SJSA1 (cell line): ENCODE measurements at regions not wholly inside any gene's neighbourhood (a gene's known extent, or its start where the extent isn't known, plus 50 kb on each side); places are given as distances from the start of the nearest gene placed in this dataset.

ENCODE experiments used
- DNase-seq, 2 experiments: peaks; one replicate each; pipeline ENCODE4 v3.0.0-alpha.2; 2015 to 2020; ENCODE audit warnings: low spot score in 2 of 2, low read depth in 1 of 2
- H3K27ac ChIP-seq: fragments of 250-450 bp; sonication (Bioruptor Pico); 2 replicates; pipeline ENCODE4 v1.5.1; 2020; ENCODE audit warnings: mild to moderate bottlenecking, moderate library complexity
- H3K27me3 ChIP-seq: fragments of 250-450 bp; sonication (Bioruptor Pico); replicated peaks from 2 replicates; pipeline ENCODE4 v1.5.1; 2020; ENCODE audit warnings: mild to moderate bottlenecking, moderate library complexity
- H3K36me3 ChIP-seq: fragments of 250-450 bp; sonication (Bioruptor Pico); 2 replicates; pipeline ENCODE4 v1.5.1; 2020; ENCODE audit warnings: mild to moderate bottlenecking
- H3K4me1 ChIP-seq: fragments of 250-450 bp; sonication (Bioruptor Pico); replicated peaks from 2 replicates; pipeline ENCODE4 v1.6.1; 2021; ENCODE audit warnings: mild to moderate bottlenecking
- H3K4me3 ChIP-seq: fragments of 250-450 bp; sonication (Bioruptor Pico); 2 replicates; pipeline ENCODE4 v1.5.1; 2020; ENCODE audit warnings: mild to moderate bottlenecking
- H3K9me3 ChIP-seq: fragments of 250-450 bp; sonication (Bioruptor Pico); replicated peaks from 2 replicates; pipeline ENCODE4 v1.5.1; 2020; ENCODE audit warnings: mild to moderate bottlenecking

DNA sequence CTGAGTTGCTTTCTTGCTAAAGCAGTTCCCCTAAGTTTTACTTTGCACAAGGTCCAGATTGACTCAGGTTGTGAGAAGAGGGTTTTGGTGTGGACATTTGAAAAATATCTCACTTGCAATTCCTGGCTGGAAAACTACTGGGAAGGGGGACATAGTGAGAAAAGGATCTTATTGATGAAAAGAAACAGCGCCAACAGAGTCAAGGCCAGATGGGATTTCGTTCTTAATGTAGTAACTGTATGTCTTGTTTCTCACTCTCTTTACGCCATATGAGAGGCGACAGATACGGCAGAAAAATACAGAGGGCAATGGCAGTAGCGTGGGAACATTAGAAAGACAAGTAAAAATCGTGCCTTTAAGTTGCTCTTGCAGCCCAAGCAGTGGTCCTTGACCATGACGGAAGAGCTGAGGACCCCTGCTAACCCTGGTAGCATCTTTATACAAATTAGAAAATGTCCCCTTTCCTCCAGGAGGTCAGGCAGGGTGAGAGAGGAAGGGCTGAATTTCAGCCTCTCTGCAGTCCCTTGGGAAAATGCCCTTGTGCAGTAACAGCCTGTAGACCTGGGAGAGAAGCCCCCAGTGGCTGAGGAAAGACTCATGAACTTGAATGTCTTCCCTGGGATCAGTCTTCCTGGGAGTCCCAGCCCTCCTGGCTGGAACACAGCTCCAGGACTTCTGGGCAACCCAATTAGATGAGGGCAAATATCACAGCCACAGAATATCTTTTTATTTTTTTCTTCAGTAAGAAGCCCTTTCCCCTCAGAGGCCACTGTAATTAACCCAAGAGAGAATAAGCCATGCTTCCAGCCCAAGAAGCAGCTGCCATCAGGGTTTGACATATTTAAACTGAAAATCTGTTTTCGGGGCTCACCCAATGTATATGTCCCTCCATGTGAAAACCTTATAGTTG, 113.4 kb downstream of the CD47 start:
- Histone ChIP-seq H3K36me3 (no peaks in the 10 kb centered on the region), H3K9me3 (no peaks in the 10 kb centered on the region), H3K27me3 (no peaks in the 10 kb centered on the region), H3K4me3 (no peak overlapping the region), H3K4me1 (no peaks in the 10 kb centered on the region), H3K27ac (no peak overlapping the region)
- DNase-seq: no peak

DNA sequence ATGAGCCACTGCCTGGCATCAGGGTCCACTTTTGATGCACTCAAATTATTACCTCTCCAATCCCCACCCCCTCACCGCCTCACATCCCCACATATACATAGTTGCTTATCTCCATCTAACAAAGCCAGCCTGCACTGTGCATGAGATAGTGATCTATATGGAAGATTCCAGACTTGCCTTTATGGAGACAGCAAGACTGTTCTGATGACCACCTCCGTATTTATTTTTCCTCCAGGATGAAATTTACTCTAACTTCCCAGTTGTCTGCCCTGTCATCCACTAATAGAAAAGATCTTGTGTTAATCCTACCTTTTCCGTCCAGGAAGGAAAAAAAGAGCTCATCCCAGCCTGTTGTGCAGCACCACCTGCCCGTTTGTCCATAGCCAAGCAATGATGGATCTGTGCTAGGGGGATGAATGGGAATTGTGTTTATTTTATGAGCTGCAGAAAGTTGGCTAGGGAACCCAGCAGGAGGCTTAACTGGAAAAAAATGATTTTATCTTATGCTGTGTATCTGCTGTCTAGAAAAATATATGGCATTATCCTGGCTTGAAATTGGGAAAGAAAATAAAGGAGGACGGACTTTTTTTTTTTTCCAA, 114.5 kb downstream of the CD47 start:
- Histone ChIP-seq H3K4me3 (no peak overlapping the region), H3K27me3 (no peaks in the 10 kb centered on the region), H3K27ac (no peak overlapping the region), H3K36me3 (no peaks in the 10 kb centered on the region), H3K9me3 (no peaks in the 10 kb centered on the region), H3K4me1 (no peaks in the 10 kb centered on the region)
- DNase-seq: no peak

DNA sequence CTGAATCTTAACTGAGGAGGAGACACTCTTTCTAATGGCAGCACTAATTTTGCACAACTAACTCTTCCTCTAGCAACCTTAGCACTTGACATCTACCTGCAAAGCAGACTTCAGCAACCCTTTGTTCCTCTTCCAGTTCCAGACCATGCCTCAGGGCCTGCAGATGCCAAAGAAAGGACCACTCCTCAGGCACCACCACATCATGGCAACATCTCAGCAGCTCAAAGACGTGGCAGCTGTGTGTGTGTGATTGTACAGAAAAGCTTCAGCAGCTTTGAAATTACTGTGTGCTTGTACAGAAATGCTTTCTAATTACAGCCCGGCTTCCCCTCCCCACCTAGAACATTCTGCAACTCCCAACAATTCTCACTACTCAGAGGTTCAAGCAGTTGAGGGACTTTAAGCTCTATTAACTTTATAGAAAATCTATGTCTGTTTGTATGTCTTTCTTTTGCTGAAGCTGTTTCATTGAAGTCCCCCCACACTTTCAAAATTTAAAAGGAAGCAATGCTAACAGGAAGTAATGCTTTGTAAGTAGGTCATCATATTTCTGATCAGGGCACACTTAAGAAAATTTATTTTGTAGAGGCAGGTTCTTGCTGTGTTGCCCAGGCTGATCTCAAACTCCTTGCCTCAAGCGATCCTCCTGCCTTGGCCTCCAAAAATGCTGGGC, 115.2 kb downstream of the CD47 start:
- H3K36me3 ChIP-seq: no peaks in the 10 kb centered on the region
- DNase-seq: no peak
- no peaks in the 10 kb centered on the region for H3K27me3 ChIP-seq
- H3K4me3 ChIP-seq: no peak overlapping the region
- no peaks in the 10 kb centered on the region for H3K9me3 ChIP-seq
- H3K27ac ChIP-seq: no peak overlapping the region
- H3K4me1 ChIP-seq: no peaks in the 10 kb centered on the region

DNA sequence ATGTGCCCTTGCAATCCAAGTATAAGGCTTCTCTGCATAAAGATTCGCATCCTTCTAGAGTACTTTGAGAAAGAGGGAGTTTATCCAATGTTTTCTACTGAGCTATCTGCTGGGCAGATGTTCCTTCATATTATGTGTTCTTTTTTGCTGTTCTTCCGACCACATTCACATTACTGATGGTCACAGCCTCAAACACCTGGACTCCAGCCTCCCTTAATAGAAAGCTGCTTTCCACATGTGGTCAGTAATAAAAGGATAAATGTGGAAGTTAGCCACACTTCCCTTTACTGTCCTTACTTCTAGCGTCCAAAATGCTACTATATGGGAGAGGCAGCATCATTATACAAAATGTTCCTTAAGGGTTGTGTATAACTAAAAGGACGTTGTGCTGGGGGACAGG, 116.9 kb downstream of the CD47 start:
- Histone ChIP-seq H3K27ac (no peak overlapping the region), H3K4me1 (no peaks in the 10 kb centered on the region; the same call in 1 of the 2 replicates), H3K36me3 (no peaks in the 10 kb centered on the region), H3K4me3 (no peak overlapping the region), H3K9me3 (no peaks in the 10 kb centered on the region), H3K27me3 (no peaks in the 10 kb centered on the region)
- no peak for DNase-seq

DNA sequence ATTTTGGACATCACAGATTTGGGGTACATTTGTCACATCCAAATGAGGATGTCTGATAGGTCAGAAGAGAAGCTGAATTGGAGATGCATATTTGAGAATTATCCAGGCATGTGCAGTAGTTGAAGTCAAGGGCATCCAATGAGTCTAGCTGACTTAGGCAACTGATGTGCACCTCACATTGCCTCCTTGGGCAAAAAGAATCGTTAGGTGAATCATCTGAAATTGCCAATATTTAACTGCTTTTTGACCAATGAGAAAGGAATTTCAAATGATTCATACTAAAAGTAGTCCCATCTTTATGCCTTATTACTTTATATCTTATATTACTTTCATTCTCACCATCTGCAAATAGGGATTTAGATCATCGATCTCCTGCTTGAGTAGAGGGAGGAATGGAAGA, 117.7 kb downstream of the CD47 start:
- H3K4me3 ChIP-seq: no peak overlapping the region
- no peaks in the 10 kb centered on the region for H3K36me3 ChIP-seq
- no peak for DNase-seq
- H3K27ac ChIP-seq: no peak overlapping the region
- H3K27me3 ChIP-seq: no peaks in the 10 kb centered on the region
- no peaks in the 10 kb centered on the region for H3K9me3 ChIP-seq
- H3K4me1 ChIP-seq: no peaks in the 10 kb centered on the region; the same call in 1 of the 2 replicates

DNA sequence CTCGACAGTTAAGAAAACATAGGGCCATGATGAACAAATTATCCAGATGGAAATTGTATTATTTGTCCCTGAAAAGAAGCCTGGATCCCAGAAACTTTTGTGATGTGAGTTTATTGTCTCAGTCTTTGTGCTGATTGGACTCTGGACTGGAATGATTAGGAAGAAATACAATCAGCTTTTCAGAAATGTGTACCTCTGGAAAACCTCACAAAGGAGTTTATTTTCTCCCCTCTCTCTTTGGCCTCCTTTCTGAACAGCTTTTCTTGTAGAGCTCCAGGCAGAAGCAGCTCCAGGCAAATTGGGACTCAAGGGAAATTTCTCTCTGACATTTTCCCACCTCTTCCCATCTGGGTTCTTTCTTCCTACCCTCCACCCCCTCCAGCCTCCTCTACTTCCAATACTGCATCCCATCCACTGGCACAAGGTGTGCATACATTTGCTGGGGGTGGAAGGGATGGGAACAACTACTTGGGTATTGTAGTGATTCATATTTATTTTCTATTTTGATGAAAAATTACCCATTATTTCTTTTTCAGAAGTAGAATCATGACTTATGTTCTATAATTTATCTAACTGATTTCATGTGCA, 119.7 kb downstream of the CD47 start:
- H3K27ac ChIP-seq: no peak overlapping the region
- no peak for DNase-seq
- no peaks in the 10 kb centered on the region for H3K27me3 ChIP-seq
- no peak overlapping the region for H3K4me3 ChIP-seq
- H3K9me3 ChIP-seq: no peaks in the 10 kb centered on the region
- no peaks in the 10 kb centered on the region for H3K36me3 ChIP-seq
- H3K4me1 ChIP-seq: no peaks in the 10 kb centered on the region; the same call in 1 of the 2 replicates

DNA sequence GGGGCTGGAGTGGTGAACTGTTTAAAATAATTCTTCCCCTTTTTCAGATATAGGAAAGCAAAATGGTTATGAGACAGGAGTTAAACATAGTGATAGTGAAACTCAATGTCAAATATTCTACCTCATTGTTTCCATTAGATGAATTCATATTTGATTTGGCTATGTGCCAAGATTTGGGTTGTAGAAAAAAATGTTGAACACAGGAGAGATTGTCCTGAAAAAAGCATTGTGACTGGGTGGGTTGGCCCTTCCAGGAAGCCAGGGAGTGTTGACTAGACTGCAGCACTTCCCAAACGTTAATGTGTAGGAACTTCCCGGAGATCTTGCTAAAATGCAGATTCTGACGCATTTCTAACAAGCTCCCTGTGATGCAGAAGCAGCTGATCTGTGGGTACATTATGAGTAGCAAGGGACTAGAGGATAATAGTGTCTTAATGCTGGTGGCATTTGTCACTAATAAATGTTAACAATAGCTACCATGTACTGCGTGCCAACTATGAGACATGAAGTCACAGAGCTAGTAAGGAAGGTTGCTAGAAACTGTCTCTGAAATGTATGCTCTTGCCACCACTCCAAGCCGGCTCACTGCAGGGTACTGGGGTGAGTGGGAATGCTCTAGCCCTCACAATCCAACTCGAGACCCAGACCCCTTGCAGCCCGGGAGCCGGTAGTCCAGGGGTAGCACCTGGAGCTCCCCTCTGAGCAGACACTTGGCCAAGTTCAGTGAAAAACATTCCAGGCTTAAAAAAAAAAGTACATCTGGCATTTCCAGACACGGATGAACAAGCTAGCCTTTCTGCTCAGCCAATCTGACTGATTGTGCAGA, 120.6 kb downstream of the CD47 start:
- no peaks in the 10 kb centered on the region for H3K9me3 ChIP-seq
- no peaks in the 10 kb centered on the region for H3K27me3 ChIP-seq
- no peaks in the 10 kb centered on the region for H3K36me3 ChIP-seq
- DNase-seq: no peak
- no peak overlapping the region for H3K4me3 ChIP-seq
- no peak overlapping the region for H3K27ac ChIP-seq
- no peaks in the 10 kb centered on the region; the same call in 1 of the 2 replicates for H3K4me1 ChIP-seq

DNA sequence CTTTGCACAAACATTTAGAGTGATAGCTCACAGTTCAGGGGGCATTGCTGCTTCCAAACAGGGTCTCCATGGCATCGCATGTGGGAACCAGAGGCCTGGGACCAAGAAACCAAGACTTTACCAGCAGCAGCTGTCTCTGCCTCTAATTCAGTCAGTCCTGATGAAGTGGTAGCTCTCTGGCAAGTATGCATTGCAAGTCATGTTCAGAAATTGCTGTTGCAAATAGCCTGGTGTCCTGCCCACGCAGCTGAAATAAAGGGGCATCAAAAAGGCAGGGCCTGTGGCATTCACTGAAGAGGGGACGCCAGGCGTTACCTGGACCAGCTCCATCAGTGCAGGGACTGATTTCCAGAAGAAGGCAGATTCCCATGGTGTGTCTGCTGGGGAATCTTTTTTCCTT, 121.3 kb downstream of the CD47 start:
- Histone ChIP-seq H3K27me3 (no peaks in the 10 kb centered on the region), H3K36me3 (no peaks in the 10 kb centered on the region), H3K4me3 (no peak overlapping the region), H3K4me1 (no peaks in the 10 kb centered on the region; the same call in 1 of the 2 replicates), H3K9me3 (no peaks in the 10 kb centered on the region), H3K27ac (no peak overlapping the region)
- DNase-seq: no peak

DNA sequence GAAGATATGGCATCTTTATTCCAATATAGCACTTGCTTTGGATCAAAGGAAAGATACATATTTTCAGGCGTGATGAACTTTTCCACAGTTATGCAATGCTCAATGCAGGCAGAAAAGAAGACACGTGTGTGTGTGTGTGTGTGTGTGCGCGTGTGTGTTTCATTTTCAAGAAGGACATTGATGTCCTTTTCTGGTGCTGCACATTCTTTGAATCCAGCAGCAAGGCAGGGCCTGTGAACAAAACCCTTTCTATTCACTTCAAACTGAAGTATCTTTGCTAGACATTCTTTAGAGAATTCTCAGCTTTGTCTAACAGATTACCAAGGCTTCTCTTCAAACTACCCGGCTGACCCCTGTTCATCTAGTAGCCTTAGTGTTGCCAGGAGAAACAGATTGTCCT, 124.6 kb downstream of the CD47 start:
- Histone ChIP-seq H3K4me1 (peaks cover 3% of the 10 kb centered on the region; the same call in 1 of the 2 replicates), H3K9me3 (no peaks in the 10 kb centered on the region), H3K27ac (no peak overlapping the region), H3K36me3 (no peaks in the 10 kb centered on the region), H3K4me3 (no peak overlapping the region), H3K27me3 (no peaks in the 10 kb centered on the region)
- no peak for DNase-seq

DNA sequence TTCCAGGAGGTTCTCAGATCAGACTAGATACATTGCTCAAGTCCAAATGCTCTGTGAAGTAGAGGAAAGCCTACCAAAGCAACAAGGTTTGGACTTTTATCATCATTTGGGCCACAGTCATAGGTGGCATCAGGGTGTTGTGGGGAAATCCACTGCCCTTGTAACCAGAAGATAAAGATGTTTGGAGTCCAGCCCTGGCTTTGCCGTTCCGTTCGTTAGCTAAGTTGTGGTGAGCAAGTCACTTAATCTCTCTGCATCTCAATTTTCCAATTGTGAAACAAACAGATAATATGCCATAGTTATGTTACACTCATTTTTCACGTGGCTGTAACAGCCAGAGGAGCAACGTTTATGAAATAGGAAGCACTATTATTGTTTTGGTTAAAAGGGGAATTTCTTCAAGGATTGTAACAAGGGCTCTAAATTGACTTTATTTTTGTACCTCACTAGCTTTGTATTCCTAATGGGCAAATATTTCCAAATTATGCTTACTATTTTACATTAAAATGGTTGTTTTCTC, 125.6 kb downstream of the CD47 start:
- no peaks in the 10 kb centered on the region for H3K36me3 ChIP-seq
- no peaks in the 10 kb centered on the region for H3K27me3 ChIP-seq
- H3K9me3 ChIP-seq: no peaks in the 10 kb centered on the region
- DNase-seq: no peak
- H3K4me1 ChIP-seq: peaks cover 3% of the 10 kb centered on the region; the same call in 1 of the 2 replicates
- H3K4me3 ChIP-seq: no peak overlapping the region
- H3K27ac ChIP-seq: no peak overlapping the region

DNA sequence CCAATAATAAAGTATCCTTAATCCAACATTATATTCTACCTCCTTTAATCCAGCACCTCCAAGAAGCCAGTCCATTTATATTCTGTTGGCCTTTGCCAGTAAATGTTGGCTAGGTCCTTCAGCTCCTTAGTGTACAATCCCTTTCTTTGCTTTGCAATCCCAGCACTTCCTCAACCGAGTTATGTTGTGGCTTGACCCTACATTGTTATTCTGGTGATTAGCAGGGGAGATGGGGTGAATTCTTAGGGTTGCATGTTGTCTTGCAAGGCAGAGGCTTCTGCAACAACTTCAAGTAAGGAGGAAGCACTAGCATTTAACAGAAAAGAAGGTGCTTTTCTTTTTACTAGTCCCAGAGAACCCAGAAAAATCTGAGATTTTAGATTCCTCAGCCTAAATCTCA, 127.2 kb downstream of the CD47 start:
- Histone ChIP-seq H3K9me3 (no peaks in the 10 kb centered on the region), H3K27me3 (no peaks in the 10 kb centered on the region), H3K4me1 (0 out of 2 replicates have a peak, but pooled peaks cover 3% of the 10 kb centered on the region), H3K4me3 (no peak overlapping the region), H3K36me3 (no peaks in the 10 kb centered on the region), H3K27ac (no peak overlapping the region)
- DNase-seq: no peak

DNA sequence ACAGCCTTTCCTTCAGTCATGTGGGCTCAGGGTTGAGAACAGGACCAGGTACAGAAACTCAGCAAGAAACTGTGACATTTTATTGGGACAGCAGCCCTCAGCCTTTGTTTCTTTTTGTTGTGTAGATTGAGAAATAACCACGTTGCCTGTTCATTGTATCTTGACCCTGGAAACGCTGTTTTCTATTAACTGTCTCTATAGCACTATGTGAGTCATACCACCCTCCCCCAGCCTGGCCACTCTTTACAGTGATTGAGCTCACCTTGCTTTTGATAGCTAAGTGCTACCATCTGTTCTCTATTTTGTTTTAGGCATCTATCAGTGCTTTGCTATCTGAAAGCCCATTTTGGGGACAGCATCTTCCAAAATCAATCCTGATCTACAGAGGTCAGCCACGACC, 127.9 kb downstream of the CD47 start:
- Histone ChIP-seq H3K9me3 (no peaks in the 10 kb centered on the region), H3K27ac (no peak overlapping the region), H3K27me3 (no peaks in the 10 kb centered on the region), H3K4me1 (0 out of 2 replicates have a peak, but pooled peaks cover 3% of the 10 kb centered on the region), H3K4me3 (no peak overlapping the region), H3K36me3 (no peaks in the 10 kb centered on the region)
- peak; percentile 7 to 44 for DNase-seq

DNA sequence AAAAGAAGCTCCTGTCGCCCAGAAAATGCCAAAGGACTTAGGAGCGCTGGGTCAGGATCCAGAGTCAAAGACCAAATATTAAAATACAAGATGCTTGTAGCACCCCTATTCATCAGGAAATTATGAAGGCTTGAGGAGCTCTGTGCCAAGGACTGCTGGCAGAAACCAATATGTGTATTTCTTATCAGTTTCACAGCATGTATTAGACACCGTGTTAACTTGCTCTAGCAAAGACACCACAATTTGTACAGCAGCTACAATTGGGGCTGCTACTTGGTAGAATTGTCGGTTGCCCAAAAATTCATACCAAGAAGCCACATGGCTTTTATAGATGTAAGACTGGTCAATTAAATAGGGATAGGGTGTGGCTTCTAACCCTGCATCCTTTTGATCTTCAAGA, 128.8 kb downstream of the CD47 start:
- H3K4me3 ChIP-seq: no peak overlapping the region
- no peaks in the 10 kb centered on the region for H3K36me3 ChIP-seq
- H3K27ac ChIP-seq: no peak overlapping the region
- no peaks in the 10 kb centered on the region for H3K27me3 ChIP-seq
- no peak for DNase-seq
- H3K9me3 ChIP-seq: no peaks in the 10 kb centered on the region
- 0 out of 2 replicates have a peak, but pooled peaks cover 3% of the 10 kb centered on the region for H3K4me1 ChIP-seq
